HG03196 (cell line): ENCODE measurements at regions not wholly inside any gene's neighbourhood (a gene's known extent, or its start where the extent isn't known, plus 50 kb on each side); places are given as distances from the start of the nearest gene placed in this dataset.

Experiments used
- ATAC-seq: cut with Tn5 transposase; IDR thresholded peaks from one replicate; pipeline ENCODE4 v1.9.1; 2021; ENCODE audit not compliant: unreplicated experiment

DNA sequence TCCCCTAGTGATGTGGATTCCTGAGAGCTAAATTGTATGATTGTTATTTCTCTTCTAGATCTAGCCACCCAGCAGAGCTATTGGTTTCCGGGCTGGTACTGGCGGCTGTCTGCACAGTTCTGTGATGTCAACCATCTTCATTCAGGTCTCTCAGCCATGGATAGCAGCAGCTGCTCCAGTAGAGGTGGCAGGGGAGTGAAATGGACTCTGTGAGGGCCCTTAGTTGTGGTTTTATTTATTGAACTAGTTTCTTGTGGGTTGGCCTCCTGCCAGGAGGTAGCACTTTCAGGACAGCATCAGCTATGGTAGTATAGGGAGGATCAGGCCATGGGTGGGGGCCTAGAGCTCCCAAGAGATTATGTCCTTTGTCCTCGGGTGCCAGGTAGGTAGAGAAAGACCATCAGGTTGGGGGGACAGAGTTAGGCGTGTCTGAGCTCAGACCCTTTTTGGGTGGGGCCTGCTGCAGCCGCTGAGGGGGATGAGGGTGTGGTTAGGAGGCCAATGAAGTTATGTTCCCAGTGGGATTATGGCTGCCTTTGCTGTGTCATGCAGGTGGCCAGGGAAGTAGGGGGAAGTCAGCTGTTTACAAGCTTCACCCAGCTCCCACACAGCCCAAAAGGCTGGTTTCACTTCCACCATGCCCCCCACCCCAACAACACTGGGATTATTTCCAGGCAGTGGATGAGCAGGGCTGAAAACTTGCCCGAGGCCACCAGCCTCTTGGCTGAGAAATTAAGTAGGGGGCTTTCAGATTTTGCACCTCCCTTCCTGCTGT lies 55.1 kb upstream of the RGS4 start:
- no peak for ATAC-seq

GRCh38 chr1:163006051-163006834 lies 62.9 kb upstream of the RGS4 start:
- ATAC-seq = no peak

GRCh38 chr1:162997499-162998285 lies 71.5 kb upstream of the RGS4 start:
- no peak for ATAC-seq

DNA sequence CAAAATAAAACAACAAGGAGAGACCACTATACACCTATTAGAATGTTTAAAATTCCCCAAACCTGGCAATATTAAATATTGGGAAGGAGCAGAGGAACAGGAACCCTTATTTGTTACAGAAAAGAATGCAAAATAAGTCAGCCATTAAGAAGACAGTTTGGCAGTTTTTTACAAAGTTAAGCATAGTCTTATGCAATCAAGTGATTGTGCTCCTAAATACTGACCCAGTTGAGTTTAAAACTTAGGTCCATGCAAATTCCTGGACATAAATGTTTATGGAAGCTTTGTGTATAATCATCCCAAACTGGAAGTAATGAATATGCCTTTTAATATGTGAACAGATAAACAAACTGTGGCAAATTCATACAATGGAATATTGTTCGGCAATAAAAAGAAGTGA lies 72.9 kb upstream of the RGS4 start:
- ATAC-seq = no peak

GRCh38 chr1:162994921-162995320 lies 74.2 kb upstream of the RGS4 start:
- ATAC-seq = no peak

DNA sequence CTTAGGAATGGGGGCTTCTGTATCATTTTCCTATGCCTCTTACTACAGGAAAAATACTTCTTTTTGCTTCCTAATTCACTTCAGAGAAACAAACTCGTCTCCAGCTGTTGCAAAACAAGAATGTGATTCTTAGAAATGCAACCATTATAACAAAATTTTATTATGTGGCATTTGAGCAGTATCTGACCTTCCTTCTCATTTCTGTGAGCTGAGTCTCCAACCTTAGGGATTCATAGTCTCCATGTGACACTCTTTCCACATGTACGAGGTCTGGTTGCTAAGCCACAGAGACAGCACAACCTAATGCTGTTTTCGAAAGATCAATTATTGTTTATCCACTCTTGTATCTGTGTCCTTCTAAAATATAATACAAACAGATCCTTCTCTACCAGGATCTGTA lies 75.3 kb upstream of the RGS4 start:
- no peak for ATAC-seq

DNA sequence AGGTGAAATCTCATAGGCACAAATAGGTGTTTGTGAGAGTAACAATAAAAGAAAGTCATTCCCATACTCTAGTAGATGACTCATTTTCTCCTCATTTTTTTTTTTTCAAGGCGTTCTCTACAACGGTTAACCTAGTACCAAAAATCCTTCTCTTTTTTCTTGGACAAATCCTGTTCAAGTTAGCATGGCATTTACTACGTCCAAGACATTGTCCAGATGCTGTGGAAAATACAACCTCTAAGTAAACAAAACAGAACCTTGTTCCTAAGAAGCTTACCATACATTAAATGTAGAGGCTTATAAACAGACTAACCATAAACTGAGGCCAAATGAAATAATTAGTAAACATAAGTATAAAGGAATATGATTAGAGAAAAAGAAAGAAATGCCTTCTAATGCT lies 76.2 kb upstream of the RGS4 start:
- no peak for ATAC-seq

DNA sequence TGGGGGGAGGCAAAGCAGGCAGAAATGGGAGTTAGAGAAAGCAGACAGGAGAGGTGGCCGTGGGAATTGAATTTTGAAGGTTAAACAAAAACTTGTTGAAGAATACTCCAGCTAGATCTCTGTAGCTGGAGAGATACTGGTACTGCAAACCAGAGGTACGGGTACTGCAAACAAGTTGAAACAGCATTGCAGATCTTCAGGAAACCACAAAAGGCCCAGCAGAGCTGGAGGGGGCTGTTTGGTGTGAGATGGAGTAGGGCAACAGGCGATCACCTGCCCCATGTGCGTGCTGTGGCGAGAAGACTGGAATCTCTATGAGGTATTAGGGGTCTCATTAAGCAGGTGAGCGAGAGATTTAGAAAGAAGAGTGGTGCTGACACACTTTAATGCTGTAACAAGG lies 77.7 kb upstream of the RGS4 start:
- ATAC-seq = no peak

DNA sequence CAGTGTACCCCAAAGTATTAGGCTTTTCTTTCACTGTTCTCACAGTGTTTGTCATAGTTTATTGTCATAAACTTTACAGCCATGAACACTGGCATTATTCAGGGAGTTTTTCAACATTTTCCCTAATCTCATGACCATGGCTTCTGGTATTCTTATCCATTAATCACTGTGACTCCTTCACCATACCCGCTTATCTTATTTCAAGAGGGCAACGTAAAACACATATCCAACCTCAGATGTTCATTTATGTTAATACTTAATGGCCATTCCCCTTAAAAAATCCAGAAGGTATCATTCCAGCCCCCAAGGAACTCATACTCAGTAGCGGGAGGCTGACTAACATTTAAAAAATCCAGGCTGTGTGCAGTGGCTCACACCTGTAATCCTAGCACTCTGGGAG lies 78.5 kb upstream of the RGS4 start:
- ATAC-seq = no peak

- ATAC-seq = no peak
Measured at GRCh38 chr1:162988869-162989268, 80.3 kb upstream of the RGS4 start.

DNA sequence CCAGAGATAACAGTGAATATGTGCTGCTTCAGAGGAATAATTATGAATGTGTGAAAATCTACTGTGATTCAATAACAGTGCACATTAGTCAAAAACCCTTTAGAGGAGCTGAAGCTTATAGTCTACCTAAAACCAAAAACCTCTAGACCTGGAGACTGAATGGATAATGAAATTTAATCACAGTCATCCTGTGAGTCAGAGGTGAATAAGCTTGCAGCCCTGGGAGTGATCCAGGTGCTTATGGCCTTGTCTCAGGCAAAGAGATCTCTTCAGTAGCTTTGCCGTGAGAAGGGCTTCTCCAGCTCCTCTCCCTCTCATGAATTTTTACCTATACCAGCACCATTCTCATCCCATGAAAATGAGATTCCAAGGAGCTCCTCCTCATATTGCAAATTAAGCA lies 81.3 kb upstream of the RGS4 start:
- ATAC-seq = no peak

DNA sequence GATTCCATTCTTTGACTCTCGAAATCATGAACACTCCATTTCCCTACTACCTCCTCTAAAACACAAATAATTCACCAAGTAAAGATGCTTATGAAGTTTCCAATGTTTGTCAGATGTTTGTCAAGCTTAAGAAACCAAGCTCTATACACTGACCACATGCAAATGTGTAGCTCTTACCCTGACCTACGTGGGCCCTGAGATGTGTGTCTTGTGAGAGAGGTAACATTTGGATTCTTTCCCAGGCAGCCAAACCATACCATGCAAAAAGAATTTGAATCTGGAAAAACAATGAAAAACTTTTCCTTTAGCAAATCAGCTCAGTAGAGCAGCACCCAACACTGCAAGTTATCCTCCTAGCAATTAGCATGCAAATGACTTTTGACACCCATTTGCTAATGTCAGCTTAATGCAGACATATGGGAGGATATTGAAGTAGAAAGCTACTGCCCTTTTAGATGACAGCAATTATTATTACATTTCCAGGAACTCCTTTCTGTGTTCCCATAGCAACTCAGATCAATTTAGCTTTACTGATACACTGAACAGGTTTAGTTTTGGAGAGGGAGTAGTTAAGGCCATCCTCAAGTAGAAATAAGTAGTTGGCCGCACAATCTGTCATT lies 83.2 kb upstream of the RGS4 start:
- ATAC-seq = no peak

GRCh38 chr1:162984699-162985098 lies 84.5 kb upstream of the RGS4 start:
- ATAC-seq = no peak

DNA sequence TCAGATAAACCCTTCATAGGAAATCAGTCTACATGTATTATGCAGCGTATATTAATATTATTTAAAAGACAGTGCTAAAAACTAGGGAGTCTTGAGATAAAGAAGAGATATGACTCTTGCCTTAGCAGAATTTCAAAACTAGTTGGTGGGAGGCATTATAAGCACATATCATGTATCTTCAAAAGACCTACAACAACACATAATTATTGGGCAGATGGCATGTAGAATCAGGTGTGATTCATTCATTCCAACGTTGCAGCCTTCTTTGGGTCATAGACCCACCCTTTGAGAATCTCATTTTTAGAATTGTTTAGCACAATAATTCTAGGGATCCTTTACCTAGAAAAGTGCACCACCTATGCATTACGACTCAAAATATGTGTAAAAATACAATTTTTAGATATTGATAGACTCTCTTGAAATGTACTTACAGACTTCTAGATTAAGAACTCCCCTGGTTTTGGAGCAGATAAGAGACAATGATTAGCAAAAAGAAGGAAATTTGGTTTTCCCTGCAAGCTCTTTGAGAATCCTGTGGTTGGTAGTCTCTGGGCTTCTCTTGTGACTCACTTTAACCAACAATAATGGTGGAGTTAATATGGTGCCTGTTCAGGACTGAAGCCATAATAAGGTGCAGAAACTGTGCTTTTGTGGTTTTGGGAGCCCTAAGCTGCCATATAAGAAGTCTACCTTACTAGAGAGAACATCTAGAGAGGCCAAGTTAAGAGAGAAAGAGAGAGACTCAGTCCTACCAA lies 85.3 kb upstream of the RGS4 start:
- ATAC-seq = no peak

DNA sequence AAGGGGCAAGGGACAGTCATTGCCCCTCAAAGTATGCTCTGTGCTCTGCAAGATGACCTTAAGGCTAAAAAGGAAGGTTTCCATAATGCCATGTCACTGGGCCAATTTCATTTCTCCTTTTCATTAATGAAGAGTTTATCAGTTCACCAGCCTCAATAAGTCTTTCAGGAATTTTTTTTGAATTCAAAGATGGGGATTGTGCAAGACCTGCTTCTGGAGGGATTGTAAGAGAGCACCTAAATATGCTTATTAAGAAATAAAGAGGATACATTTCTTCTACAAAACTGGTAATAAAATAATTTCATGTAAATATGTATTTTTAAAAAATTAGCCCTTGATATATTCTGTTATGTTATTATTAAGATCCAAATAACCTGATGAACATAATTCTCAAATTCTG lies 86.8 kb upstream of the RGS4 start:
- ATAC-seq = no peak

DNA sequence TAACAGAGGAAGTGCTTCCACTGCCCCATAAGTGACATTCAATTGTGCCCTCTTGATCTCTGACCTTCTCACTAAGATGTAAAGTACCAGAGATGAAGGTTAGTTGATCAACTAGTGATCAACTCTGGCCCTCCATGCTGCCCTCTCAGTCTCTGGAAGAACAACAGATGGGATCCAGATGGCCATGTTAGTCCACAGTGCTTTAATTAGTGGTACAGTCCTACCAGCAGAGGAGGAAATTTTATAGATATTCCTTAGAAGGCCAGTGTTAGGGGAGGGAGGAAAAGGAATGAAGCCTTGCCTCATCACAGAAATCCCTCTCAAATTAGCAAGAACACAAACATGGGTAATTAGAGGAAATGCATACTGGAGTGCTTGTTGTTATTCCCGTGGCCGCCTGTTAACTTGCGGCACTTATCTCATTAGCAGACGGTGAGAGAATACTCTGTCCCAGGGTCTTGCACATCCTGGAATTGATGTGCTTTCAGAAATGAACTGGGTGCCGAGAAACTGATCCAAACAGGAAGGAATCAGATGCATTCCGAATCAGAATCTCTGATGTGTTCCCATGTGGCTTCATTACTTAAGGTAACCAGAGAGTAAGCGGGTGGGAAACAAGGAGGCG lies 91.1 kb upstream of the RGS4 start:
- no peak for ATAC-seq

GRCh38 chr1:162976628-162977027 lies 92.5 kb upstream of the RGS4 start:
- no peak for ATAC-seq

DNA sequence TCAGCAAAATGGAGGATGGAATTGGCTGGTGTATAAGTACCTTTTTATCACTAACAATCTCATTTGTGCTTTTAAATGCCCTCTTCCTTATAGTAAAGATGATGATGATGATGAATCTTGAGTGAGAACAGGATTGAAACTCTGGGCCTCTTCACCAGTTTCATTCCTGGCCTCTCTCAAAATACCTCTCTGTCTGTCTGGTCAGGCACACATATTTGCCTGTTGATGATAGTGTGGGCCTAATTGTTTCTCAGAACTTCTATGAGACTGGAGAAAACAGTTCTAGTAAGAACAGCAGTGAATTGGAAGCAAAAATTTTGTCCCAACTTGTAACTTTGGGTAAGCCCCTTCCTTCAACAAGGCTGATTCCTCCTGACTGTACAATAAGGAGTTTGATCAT lies 94.4 kb upstream of the RGS4 start:
- no peak for ATAC-seq

DNA sequence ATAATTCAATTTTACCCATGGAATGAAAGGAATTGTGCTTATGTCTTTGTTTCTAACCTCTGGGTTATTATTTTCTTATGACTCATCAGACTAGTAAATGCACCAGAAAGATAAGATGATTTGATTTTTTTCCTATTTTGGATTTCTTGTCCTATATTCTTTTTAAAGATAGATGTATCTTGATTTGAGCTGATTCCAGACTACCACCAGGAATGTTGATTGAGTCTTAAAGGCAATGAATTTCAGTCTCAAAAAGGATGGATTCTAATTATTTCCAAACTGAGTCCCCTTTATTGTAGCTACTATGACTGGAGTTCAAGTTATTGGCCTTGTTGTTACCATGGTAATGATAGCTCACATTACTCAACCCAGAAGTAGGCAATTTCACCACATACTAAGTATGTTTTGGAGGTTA lies 95.8 kb upstream of the RGS4 start:
- ATAC-seq = no peak

- no peak for ATAC-seq
Measured at GRCh38 chr1:162972773-162973172, 96.4 kb upstream of the RGS4 start.
